ENCODE measurements at regions not wholly inside any gene's neighbourhood (a gene's known extent, or its start where the extent isn't known, plus 50 kb on each side); places are given as distances from the start of the nearest gene placed in this dataset.

DNA sequence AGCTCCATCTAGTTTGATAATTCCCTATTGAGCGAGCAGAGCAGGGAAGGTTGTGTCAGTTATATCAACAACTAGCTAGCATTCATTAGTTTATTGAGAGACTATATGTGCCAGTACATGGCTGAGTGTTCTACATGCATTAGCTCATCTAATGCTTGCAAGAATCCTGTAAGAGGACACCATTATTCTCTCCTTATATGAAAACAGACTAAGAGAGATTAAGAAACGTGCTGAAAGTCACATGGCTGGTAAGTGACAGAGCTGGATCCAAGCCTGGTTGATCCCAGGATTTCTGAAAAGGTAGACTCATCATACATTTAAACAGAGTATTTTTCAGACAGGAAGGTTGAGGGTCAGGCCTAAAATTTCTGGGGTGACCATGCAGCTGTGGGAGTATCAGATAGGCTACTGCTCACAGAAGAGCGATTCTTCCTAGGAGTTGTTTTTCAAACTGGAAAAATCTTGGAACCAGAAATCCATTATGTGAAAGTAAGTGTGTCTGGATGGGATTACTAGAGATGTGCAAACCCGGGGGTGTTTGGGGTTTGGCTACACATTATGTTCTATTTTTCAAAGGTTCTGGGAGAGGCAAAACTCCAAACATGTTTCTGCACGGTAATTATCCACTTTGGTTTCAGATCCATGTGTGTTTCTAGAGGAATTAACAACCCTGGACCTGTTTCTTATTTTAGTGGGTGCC lies 213.3 kb downstream of the FAM76B start:
- no peak for TF ChIP-seq POLR2AphosphoS5 (IDR thresholded peaks at IDR 0.05)
- TF ChIP-seq, protein P1, sequence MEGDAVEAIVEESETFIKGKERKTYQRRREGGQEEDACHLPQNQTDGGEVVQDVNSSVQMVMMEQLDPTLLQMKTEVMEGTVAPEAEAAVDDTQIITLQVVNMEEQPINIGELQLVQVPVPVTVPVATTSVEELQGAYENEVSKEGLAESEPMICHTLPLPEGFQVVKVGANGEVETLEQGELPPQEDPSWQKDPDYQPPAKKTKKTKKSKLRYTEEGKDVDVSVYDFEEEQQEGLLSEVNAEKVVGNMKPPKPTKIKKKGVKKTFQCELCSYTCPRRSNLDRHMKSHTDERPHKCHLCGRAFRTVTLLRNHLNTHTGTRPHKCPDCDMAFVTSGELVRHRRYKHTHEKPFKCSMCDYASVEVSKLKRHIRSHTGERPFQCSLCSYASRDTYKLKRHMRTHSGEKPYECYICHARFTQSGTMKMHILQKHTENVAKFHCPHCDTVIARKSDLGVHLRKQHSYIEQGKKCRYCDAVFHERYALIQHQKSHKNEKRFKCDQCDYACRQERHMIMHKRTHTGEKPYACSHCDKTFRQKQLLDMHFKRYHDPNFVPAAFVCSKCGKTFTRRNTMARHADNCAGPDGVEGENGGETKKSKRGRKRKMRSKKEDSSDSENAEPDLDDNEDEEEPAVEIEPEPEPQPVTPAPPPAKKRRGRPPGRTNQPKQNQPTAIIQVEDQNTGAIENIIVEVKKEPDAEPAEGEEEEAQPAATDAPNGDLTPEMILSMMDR (IDR thresholded peaks at IDR 0.05): no peak
- no peak for TF ChIP-seq POLR2A (IDR thresholded peaks at IDR 0.05)
- no peak for TF ChIP-seq EP300 (IDR thresholded peaks at IDR 0.05)
